SHP77 treated with DMSO at 0.1 percent for 48 hours (cell line): ENCODE measurements at regions not wholly inside any gene's neighbourhood (a gene's known extent, or its start where the extent isn't known, plus 50 kb on each side); places are given as distances from the start of the nearest gene placed in this dataset.
"Not testable (repeated sequence)": the region's sequence is repeated elsewhere in the genome, so short reads cannot be mapped to it uniquely, and the experiment has no call there.

Experiments
- DNase-seq: peaks from one replicate; lab custom pipeline; 2025; lab: John Stamatoyannopoulos, UW

DNA sequence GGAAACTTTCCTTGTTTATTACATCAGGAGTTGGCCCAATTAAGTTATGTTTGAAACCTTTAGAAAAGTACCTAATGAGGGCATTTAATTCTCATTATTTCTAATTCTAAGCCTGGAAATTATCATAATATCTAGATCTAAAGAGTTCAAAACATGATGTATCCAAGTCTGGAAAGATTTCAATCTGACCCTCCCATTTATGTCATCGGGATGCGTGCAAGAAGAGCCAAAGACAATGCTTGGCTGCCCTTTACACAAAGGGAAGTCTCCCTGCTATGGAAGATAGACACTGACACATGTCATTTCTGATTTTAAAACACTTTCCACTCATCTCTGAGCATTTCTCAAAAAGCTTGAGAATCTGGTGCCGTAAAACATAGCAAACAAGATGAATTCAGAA, 222.4 kb downstream of the ANTXR2 start:
- DNase-seq = no peak

DNA sequence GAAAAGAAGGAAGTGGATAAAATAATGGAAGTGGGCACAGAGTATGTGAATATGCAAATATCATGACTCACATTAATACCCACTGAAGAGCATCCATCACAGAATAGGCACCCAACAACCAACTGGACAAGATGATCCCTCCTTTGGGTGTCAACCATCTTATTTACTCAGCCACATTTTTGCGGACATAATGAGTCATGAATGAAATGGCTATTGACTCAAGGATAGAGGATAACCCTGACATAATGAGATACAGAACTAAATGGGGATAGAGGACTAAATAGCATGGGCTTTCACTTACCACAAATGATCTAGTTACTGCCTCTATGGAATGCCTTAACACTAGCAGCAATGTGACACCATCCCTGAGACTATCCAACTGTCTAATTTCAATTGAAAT, 224.7 kb downstream of the ANTXR2 start:
- DNase-seq = no peak

DNA sequence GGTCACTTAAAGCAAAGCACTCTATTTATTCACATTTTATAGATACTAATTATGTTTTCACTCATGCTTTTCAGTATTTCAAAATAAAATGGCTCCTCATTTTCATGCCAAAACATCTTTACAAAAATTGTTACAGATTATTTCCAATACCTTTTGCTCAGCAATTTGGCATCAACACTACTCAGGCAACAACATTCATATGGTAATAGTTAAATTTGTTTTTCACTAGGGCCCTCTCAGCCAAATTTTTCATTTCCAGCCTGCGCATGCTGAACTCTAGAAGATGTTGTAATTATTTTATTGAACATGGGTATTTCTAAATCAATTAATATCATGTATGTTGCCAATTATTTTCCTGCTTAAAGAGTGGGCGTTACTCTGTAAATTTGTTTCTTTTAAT, 225.6 kb downstream of the ANTXR2 start:
- no peak for DNase-seq

DNA sequence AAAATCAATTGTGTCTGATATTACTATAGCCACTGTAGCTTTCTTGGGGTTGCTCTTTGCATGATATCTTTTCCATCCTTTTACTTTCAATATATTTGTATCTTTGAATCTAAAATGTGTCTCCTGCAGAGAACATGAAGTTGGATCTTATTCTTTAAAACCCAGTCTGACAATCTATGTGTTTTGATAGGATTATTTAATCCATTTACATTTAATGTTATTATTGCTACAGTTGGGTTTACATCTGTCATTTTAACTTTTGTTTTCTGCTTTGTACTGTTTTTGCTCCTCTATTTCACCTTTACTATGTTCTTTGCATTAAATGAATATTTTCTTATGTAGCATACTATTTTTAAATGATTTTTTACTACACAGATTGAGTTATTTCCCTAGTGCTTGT, 230.9 kb downstream of the ANTXR2 start:
- DNase-seq = no peak

DNA sequence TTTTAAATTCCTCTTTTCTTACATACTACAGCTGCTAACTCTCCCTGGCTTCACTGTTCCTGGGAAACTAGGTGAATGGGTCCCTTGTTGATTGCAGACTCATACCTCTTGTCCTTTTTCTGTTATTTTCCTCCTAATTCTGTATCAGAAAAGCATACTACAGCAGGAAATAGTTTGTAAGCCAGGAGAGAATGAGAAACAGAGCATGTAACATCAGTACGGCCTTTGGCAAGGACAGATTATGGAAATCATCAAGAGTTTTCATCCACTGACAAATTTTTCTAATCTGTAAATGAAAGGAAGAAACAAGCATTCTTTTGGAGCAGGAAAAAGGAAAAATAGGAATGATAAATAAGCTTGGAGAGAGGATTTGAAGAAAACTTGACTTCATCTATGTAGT, 239.2 kb downstream of the ANTXR2 start:
- DNase-seq = no peak

DNA sequence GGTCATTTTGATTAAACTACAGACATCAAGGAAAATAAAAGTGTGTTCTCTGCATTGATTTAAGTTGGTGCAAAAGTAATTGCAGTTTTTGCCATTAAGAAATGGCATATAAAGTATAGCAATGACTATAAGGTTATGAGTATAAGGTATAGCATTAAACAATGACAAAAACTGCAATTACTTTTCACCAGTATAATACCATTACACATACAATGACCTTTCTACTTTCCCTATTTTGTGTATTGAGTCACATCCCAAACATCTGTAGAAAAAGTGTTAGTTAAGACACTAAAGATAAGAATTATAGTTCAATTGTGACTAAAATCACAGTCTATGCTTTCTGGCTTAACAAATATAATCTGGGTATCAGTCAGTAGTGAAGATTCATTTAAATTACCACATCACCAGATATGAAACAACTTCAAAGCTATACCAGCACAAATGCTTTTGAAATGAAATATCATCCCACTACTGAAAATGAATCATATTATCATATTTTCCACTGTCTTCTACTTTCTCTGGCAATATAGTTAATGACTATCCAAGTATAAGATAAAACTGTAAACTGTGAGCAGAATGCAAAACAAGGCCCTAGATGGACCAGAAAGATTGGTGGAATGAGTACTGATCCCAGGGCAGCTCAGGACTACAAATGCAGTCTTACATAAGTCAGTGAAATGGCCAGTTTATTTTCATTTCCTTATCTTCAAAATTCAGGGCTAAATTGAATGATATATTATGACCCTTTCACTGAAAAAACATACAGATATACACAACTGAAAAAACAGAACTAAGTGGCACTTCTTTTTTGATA, 241.1 kb downstream of the ANTXR2 start:
- no peak for DNase-seq

DNA sequence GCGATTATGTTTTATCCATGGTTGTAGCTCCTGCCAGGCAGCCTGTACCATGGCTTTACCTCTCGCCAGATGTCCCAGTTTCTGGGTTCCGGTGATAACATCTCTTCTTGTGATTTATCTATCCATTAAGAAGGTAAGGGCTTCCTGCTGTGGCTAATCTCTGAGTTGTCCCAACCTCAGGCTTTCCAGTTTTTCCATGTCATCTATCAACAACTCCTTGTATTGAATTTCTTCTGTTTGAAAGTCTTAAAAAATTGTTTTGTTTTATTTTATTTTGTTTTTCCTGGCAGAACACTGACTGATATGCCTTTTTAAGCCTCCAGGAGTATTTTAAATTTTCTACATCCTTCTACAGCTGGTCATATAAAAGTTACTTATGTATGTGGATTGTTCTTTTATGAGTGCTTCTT, 241.9 kb downstream of the ANTXR2 start:
- DNase-seq = no peak

DNA sequence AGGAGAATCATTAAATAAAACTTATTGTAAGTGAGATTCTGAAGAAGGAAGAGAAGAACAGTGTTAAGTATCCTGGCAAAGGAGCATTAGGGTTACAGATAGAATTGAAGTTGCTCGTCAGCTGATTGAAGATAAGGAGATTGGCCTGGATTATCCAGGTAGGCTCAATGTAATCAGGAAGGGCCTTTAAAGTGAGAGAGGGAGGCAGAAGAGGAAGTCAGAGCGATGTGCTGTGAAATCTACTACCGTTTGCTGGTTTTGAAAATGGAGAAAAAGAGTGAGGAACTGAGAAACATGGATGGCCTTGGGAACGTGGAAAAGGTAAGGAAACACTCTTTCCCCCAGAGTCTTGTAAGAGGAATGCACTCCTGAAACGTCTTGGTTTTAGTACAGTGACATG, 245.7 kb downstream of the ANTXR2 start:
- no peak for DNase-seq

DNA sequence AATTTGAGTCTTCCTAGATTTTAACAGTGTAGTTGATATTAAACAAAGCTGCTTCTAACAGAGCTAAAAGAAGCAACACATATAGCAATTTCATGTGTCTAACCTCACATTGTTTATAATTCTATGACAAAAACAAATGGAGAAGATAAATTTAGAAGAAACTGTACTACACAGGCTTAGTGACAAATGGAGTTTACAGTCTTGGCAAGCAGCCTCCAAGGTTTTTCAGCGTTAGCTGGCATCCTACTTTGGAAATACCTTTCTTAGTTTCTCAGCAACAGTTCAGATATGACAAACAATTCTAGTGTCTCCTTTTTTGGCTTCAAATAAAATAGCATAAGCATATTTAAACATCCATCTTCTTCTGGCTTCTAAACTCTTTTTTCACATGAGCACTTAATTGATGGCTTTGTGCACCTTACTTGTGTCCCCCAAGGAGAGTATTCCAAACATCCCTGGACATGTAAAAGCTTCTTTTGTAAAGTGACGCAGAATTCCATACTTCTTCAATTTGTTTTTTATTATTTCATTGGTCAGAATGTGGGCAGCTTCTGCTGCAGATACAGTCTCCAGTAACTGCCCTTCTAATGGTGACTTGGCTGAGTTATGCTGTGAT, 249.8 kb downstream of the ANTXR2 start:
- no peak for DNase-seq

DNA sequence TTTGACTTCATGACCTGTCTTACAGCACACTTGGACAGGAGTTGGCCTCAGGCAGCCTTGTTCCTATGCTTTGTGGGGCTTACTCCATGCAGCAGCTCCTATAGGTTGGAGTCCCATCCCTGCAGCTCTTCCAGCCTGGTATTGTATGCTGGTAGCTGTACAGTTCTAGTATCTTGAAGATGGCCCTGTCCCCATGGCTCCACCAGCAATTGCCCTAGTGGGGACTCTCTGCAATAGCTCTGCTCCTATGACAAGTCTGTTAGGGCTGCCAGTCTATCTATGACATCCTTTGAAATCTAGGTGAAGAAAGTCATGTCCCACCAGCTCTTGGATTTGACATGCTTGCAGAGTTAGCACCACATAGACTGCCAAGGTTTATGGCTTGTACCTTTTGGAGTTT, 252.6 kb downstream of the ANTXR2 start:
- no peak for DNase-seq

DNA sequence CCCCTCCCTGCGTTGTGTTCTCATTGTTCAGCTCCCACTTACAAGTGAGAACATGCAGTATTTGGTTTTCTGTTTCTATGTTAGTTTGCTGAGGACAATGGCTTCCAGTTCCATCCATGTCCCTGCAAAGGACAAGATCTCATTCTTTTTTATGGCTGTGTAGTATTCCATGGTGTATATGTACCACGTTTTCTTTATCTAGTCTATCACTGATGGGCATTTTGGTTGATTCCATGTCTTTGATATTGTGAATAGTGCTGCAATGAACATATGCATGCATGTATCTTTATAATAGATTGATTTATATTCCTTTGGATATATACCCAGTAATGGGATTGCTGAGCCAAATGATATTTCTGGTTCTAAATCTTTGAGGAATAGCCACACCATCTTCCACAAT, 265.1 kb downstream of the ANTXR2 start:
- DNase-seq = not testable (repeated sequence)

DNA sequence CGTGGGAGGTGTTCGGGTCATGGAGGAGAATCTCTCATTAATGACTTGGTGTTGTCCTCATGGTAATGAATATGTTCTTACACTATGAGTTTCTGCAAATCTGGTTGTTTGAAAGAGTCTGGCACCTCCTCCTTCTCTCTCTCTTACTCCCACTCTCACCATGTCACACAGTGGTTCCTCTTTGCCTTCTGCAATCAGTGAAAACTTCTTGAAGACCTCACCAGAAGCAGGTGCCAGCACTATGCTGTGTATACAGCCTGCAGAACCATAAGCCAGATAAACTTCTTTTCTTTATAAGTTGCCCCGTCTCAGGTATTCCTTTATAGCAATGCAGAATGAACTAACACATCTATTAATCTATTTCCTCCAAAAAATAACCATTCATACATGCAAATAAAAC, 275.0 kb downstream of the ANTXR2 start:
- no peak for DNase-seq

DNA sequence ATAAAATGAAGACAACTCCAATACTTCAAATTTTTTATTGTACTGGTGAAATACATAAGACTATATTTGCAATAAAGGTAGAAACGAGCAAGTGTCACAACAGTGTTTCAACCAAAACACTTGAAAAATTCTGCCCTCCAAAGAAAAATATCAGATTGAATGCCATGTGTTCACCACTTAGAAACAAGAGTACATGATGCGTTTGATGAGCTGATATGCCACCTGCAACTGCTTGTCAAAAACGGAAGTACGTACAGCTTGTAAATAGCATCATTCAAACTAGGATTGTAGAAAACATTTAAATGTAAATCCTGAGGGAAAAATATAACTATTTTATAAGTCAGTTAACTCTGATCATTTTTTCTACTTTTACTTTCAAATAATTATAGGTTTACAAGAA, 276.1 kb downstream of the ANTXR2 start:
- no peak for DNase-seq

DNA sequence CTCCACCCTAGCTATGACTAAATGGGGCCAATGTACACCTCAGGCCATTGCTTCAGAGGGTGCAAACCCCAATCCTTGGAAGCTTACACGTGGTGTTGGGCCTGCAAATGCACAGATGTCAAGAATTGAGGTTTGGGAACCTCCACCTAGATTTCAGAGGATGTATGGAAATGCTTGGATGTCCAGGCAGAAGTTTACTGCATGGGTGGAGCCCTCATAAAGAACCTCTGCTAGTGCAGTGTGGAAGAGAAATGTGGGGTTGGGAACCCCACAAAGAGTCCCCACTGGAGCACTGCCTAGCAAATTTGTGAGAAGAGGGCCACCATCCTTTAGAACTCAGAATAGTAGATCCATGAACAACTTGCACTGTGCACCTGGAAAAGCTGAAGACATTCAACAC, 284.1 kb downstream of the ANTXR2 start:
- no peak for DNase-seq

DNA sequence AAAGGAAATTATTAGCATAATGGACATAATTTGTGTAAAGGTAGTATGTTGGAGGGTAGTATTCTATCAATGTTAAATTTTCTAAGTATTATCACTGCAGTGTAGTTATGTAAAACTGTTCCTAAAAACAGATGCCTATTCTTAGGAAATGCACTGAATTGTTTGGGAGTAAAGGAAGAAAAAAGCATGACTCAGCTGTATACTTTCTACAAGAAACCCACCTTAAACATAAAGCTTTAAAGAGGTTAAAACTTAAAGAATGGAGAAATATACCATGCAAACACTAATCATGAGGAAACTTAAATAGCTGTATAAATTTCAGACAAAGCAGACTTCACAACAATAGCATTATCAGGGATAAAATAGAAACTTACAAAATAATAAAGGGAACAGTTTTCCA, 292.9 kb downstream of the ANTXR2 start:
- no peak for DNase-seq

DNA sequence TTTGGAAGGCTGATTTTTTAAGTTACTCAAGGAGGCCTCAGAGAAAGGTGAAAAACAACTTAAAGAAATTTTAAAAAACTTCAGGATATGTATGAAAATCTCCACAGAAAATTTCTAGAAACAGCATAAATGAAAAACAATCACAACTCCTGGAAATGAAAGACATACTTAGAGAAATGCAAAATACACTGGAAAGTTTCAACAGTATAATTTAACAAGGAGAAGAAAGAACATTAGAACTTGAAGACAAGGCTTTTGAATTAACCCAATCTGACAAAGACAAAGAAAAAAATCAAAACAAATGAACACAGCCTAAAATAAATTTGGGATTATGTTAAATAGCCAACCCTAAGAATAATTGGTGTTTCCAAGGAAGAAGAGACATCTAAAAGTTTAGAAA, 300.5 kb downstream of the ANTXR2 start:
- DNase-seq = no peak

DNA sequence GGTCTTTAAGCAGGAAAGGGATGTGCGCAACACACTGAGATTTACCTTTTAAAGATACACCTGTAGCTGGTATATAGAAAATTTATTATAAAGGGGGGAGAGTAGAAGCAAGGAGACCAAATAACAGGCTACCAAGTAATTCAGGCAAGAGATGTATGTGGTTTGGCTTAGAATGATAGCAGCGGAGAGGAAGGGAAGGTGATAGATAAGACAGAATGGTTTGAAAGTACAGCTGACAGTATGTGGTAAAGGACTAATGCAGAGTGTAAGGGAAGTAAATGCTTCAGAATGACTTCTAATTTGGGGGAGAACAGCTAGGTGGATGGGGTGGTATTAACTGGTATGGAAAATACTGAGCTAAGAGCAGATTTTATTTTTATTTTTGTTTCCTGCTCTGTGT, 308.9 kb downstream of the ANTXR2 start:
- DNase-seq = no peak

DNA sequence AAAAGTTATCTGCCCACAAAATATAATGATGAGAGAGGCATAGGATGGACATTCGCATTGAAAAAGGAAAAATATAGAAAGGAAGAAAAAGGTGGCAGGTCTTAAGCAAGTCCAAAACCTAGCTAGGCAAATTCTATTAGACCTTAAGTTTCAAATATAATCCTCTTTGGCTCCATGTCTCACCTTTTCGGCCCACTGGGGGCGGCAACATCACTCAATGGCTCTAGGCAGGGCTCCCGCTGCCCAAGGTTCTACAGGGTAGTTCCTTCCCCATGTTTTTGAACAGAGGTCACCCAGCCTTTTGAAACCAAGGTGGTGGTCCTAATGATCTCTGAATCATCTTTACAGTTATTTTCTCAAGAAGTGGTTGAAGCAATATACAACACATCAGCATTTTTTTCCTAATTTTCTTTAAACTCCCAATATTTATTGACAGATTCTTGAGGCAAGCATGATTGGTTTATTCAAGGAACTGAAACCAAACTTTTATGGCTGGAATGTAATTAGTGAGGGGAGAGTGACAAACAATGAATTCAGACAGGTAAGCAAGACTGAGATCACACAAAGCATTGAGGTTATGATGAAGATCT, 309.4 kb downstream of the ANTXR2 start:
- DNase-seq = no peak

DNA sequence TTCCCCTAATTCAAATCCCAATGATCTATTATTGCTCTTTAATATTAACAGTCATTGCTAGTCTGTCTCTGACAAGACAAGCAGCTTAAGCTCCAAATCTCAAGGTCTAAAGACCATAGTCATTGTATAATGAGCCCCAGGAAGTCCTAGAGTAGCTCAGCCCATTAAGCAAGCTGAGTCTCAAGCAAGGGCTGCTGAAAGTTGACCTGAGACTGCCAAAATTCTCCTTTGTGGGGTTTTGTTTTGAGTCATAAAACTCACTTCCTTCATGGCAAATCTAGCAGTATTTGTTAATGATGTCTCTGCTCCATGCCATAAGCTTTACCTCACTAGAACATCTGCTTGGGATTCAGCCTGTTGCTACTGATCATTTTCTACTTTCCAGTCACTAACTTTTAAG, 313.2 kb downstream of the ANTXR2 start:
- DNase-seq = no peak

DNA sequence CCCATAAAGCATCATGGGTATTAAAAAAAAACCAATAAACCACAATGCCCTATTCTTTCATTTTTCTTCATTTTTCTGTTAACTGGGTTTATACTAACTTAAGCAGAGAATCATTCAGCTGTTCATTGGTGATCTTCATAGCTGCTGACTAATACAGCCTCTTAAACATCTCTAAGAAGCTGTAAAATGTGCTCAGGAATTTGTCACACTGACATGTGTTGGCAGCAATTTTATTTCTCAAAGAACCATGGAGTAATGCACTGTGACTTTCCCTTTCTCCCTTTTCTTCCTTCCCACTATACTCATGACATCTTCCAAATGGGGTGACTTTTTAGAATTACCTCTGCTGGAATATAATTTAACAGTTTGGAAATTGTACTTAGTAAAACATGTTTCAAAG, 315.4 kb downstream of the ANTXR2 start:
- no peak for DNase-seq

DNA sequence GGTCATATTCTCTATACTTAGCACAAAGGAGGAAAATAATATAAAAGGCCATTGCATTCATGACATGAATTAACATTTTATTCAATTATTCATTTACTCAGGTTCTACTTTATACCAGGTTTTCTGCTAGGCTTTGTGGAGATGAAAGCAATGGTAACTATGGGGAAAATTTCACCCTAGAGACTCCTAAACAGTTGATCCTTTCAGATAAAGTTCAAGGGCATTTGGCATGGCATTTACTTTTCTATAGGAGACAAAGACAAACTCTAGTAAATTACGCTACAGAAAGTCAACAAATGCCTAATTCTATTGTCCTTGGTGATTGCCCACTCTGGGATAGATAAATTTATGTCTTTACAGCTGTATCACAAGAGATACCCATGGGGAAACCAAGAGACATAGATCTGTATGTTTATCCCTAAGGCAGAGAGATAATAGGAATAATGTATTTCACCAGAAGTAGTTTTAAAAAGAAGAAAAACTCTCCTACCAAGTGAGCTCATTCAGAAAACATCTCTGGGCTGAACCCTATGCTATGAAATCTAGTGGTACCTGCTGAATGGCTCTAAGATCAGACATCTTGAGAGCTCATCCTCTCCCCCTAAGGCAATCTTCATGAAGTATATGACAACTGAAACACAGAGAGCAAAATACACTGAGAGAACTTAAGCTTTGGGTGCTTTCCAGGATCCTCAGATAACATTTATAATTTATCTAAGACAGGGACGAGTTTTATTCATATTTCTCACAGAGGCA, 316.7 kb downstream of the ANTXR2 start:
- DNase-seq = no peak

DNA sequence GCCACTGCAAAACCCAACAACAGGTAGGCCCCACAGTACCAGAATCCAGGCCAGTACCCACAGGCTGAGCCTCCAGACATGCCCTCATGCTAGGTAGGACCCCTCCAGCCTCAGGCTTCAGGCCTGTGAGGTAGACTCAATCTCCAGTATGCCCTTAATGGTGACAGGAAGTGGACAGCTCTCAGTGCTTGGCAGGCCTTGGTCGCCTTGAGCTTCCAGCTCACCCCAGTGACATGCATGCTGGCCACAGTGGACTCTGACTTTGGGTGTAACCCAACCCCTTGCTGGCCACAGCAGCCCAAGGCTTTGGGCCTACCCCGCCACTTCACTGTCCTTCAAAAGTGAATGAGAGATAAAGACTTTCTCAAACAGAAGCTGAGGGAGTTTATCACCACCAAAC, 324.2 kb downstream of the ANTXR2 start:
- DNase-seq = no peak

DNA sequence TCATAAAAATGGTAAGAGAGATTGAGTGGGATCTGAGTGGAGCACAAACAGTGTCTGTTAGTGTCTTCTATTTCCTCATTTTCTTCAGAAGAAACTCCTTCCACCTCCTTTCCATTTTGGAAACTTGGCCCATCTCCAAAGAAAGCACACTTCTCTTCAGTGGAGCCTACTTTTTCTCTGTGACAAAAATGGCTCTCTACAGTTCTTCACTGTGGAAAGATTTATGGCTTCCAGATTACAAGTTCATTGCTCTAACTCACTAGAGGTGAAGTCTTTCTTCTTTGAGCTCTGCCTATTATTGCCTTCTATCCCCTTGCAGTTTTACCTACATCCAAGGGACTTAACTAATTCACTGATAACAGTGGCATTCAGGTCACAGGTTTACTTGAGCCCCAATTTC, 325.8 kb downstream of the ANTXR2 start:
- no peak for DNase-seq
